ENCODE measurements at regions not wholly inside any gene's neighbourhood (a gene's known extent, or its start where the extent isn't known, plus 50 kb on each side); places are given as distances from the start of the nearest gene placed in this dataset.
"Not testable (repeated sequence)": the region's sequence is repeated elsewhere in the genome, so short reads cannot be mapped to it uniquely, and the experiment has no call there.

GRCh38 chr5:6110441-6111005, 267.8 kb downstream of the MED10 start:
- Histone ChIP-seq H3K4me2 (peak overlapping the region in 5 of 11 experiments; percentile 13 to 69 (median 23); a peak in 7 of 22 replicates), H3K9me3 (replicated peaks in 1 of 11) (no peaks in the 10 kb centered on the region), H3K36me3 (no peaks in the 10 kb centered on the region), H4K20me1 (no peaks in the 10 kb centered on the region), H3K4me3 (no peak overlapping the region), H3K4me1 (peaks cover 0 to 30% (median 12%) of the 10 kb centered on the region in 10 experiments; a peak in 11 of 20 replicates), H3K27me3 (peaks cover 0 to 28% (median 16%) of the 10 kb centered on the region in 11 experiments; a peak in 14 of 22 replicates), H3K27ac (no peak overlapping the region), H3K9ac (no peak overlapping the region)
- TF ChIP-seq Cebpa-rat (IDR thresholded peaks at IDR 0.05), result no peak

GRCh38 chr5:6108981-6109825, 269.1 kb downstream of the MED10 start:
- peaks cover 0 to 15% (median 4%) of the 10 kb centered on the region in 11 experiments; a peak in 8 of 22 replicates for H3K27me3 ChIP-seq

GRCh38 chr5:6108540-6108848, 269.9 kb downstream of the MED10 start:
- H3K27me3 ChIP-seq, result peaks cover 0 to 12% (median 4%) of the 10 kb centered on the region in 11 experiments; a peak in 8 of 22 replicates
- no peak overlapping the region for H3K27ac ChIP-seq
- no peak for TF ChIP-seq Cebpa-rat (IDR thresholded peaks at IDR 0.05)

More at GRCh38 chr5:6108981-6109825, 269.1 kb downstream of the MED10 start:
- Histone ChIP-seq H3K4me3 (no peak overlapping the region), H3K9ac (no peak overlapping the region), H3K4me1 (peaks cover 0 to 44% (median 22%) of the 10 kb centered on the region in 10 experiments; a peak in 11 of 20 replicates), H3K4me2 (peak overlapping the region in 8 of 11 experiments; percentile 10 to 69 (median 35); a peak in 13 of 22 replicates), H4K20me1 (no peaks in the 10 kb centered on the region), H3K27ac (no peak overlapping the region), H3K9me3 (replicated peaks in 1 of 11) (no peaks in the 10 kb centered on the region), H3K36me3 (no peaks in the 10 kb centered on the region)
- no peak for TF ChIP-seq Cebpa-rat (IDR thresholded peaks at IDR 0.05)

DNA sequence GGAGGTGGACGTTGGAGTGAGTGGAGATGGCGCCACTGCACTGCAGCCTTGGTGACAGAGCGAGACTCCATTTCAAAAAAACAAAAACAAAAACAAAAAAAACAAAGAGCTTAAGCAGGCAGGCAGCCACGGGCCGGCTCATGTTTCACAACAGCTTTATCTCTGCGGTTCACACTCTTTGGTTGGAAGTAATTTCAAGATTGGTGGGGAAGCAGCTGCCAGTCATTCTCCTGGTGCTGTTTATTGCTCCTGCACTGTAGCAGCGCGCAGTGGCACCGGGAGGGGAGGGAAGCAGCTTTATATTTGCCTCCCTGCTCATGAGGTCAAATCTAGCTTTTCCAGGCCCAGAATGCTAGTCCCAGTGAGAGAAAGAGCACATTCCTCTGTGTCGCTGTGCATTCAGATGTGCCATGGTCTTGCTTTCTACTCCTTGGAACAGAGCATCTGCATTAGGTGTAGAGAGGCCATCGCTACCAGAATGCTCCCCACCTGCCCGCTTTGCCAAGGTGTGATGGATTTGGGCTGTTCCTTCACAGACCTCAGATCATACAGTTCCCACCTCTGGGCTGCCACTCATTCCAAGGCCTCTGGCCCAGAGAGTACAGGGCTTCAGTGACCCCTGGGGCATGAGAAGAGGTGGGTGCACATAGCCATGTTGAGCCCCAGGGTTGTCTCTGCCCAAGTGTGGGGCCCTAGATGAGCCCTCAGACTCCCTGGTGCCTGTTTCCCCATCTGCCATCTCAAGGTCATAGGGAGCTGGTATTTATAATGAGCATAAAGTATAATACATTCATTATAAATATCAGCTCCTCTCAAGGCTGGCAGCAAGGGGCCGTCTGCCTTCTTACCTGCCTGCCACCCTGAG, 270.4 kb downstream of the MED10 start:
- Histone ChIP-seq H3K9ac (no peak overlapping the region), H4K20me1 (no peaks in the 10 kb centered on the region), H3K9me3 (replicated peaks in 1 of 11) (no peaks in the 10 kb centered on the region), H3K36me3 (no peaks in the 10 kb centered on the region), H3K27me3 (peaks cover 0 to 7% (median 0%) of the 10 kb centered on the region in 11 experiments; a peak in 5 of 22 replicates), H3K27ac (no peak overlapping the region), H3K4me2 (no peak overlapping the region; a peak in 1 of 22 replicates), H3K4me1 (peaks cover 0 to 45% (median 22%) of the 10 kb centered on the region in 10 experiments; a peak in 11 of 20 replicates), H3K4me3 (no peak overlapping the region)
- no peak for TF ChIP-seq Cebpa-rat (IDR thresholded peaks at IDR 0.05)

More at GRCh38 chr5:6108540-6108848, 269.9 kb downstream of the MED10 start:
- Histone ChIP-seq H4K20me1 (no peaks in the 10 kb centered on the region), H3K4me3 (no peak overlapping the region), H3K9me3 (replicated peaks in 1 of 11) (no peaks in the 10 kb centered on the region), H3K4me1 (peaks cover 0 to 45% (median 22%) of the 10 kb centered on the region in 10 experiments; a peak in 11 of 20 replicates), H3K4me2 (peak overlapping the region in 3 of 11 experiments; percentile 26 to 69 (median 46); a peak in 3 of 22 replicates), H3K9ac (no peak overlapping the region), H3K36me3 (no peaks in the 10 kb centered on the region)

DNA sequence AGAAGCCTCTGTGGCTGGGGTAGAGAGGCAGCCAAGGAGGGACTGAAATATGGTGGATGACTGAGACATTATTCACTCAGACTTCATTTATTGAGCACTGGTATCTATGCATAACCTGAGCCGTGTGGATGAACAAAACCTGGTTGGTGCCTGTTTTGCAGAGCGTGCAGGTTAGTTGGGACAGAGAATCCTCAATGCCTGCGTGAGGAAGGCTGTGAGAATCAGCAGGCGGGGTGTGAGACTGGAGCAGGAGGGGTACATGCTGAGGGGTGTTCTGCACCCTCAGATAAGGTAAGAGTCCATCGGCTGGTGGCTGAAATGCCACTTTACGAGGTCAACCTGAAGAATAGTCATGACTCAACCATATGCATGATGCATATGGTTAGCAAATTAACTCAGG, 271.6 kb downstream of the MED10 start:
- Histone ChIP-seq H3K27me3 (peaks cover 0 to 7% (median 0%) of the 10 kb centered on the region in 11 experiments; a peak in 4 of 22 replicates), H3K4me2 (no peak overlapping the region), H3K27ac (no peak overlapping the region), H3K36me3 (no peaks in the 10 kb centered on the region), H3K4me3 (no peak overlapping the region), H3K9ac (no peak overlapping the region), H3K9me3 (replicated peaks in 1 of 11) (no peaks in the 10 kb centered on the region; a peak in 1 of 22 replicates), H3K4me1 (peaks cover 0 to 45% (median 22%) of the 10 kb centered on the region in 10 experiments; a peak in 11 of 20 replicates), H4K20me1 (no peaks in the 10 kb centered on the region)
- TF ChIP-seq Cebpa-rat (IDR thresholded peaks at IDR 0.05), result no peak

DNA sequence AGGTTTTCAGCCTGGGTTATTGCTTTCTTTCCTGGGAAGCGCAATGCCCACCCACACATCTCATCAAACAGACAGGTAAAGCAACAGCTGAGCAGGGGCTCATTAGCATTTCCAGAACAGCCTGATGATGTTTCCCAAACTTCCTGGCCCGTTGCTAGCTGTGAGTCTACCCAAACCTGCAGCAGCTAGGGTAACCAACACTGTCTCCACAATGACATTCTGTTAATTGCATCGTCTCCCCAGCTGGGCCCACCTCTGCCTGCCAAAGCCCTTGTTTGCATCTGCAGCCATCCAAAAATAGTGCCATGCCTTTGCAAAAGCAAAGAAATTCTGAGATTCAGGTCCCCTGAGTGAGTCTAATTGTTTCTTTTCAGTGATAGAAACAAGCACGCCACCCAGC, 273.0 kb downstream of the MED10 start:
- Histone ChIP-seq H3K27ac (no peak overlapping the region), H3K4me2 (peak overlapping the region in 6 of 11 experiments; percentile 26 to 58 (median 50); a peak in 11 of 22 replicates), H3K27me3 (no peaks in the 10 kb centered on the region), H3K9me3 (replicated peaks in 1 of 11) (no peaks in the 10 kb centered on the region; a peak in 1 of 22 replicates), H3K4me1 (peaks cover 0 to 36% (median 22%) of the 10 kb centered on the region in 10 experiments; a peak in 11 of 20 replicates), H3K9ac (no peak overlapping the region), H4K20me1 (no peaks in the 10 kb centered on the region), H3K36me3 (no peaks in the 10 kb centered on the region), H3K4me3 (no peak overlapping the region)
- TF ChIP-seq Cebpa-rat (IDR thresholded peaks at IDR 0.05), result no peak

DNA sequence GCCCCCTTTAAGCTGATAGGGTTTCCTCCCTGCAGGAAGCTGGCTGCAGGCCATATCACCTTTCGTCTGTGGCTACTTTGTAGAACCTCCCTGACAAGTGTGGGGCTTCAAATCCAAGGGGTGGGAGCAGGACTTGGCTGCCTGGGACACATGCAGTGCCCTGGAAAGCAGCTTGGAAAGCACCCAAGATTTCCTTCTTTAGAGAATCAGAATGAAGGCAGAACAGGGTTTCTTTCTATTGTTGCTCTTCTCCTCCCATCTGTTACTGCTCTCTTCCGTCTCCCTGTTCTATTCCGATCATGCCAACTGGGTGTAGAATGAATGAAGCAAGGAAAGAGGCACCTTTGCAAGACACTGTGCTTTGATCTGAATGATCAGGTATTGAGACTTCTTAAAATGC, 282.2 kb downstream of the MED10 start:
- Histone ChIP-seq H3K4me1 (no peaks in the 10 kb centered on the region), H3K27me3 (no peaks in the 10 kb centered on the region), H3K9me3 (replicated peaks in 1 of 11) (0 out of 22 replicates have a peak, but pooled peaks cover 0 to 4% (median 0%) of the 10 kb centered on the region in 11 experiments), H3K36me3 (no peaks in the 10 kb centered on the region), H3K27ac (no peak overlapping the region), H3K4me2 (no peak overlapping the region), H3K9ac (no peak overlapping the region), H3K4me3 (no peak overlapping the region), H4K20me1 (no peaks in the 10 kb centered on the region)
- TF ChIP-seq Cebpa-rat (IDR thresholded peaks at IDR 0.05), result no peak

DNA sequence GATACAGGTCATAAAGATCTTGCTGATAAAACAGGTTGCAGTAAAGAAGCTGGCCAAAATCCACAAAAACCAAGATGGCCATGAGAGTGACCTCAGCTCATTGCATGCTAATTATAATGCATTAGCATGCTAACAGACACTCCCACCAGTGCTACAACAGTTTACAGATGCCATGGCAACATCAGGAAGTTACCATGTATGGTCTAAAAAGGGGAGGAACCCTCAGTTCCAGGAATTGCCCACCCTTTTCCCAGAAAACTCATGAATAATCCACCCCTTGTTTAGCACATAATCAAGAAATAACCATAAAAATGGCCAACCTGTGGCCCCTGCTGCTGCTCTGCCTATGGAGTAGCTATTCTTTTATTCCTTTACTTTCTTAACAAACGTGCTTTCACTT, 284.2 kb downstream of the MED10 start:
- H3K27ac ChIP-seq; H3K36me3 ChIP-seq; H4K20me1 ChIP-seq; H3K27me3 ChIP-seq; H3K4me2 ChIP-seq; H3K9ac ChIP-seq; H3K9me3 ChIP-seq (replicated peaks in 1 of 11); H3K4me3 ChIP-seq; H3K4me1 ChIP-seq: not testable (repeated sequence)

GRCh38 chr5:6090838-6091237, 287.5 kb downstream of the MED10 start:
- Histone ChIP-seq H3K4me2 (no peak overlapping the region), H3K27me3 (no peaks in the 10 kb centered on the region), H3K4me1 (no peaks in the 10 kb centered on the region), H3K9me3 (replicated peaks in 1 of 11) (peaks cover 0 to 10% (median 0%) of the 10 kb centered on the region in 11 experiments; a peak in 2 of 22 replicates), H3K36me3 (no peaks in the 10 kb centered on the region), H3K27ac (no peak overlapping the region), H3K4me3 (no peak overlapping the region), H4K20me1 (no peaks in the 10 kb centered on the region), H3K9ac (no peak overlapping the region)
- TF ChIP-seq Cebpa-rat (IDR thresholded peaks at IDR 0.05), result no peak

Measured in BLaER1 treated with 17β-estradiol and CSF1 and Interleukin-3, amounts not matched to agents 10 nM and 100 nM (cell line).